G401 (cell line): ENCODE measurements at regions not wholly inside any gene's neighbourhood (a gene's known extent, or its start where the extent isn't known, plus 50 kb on each side); places are given as distances from the start of the nearest gene placed in this dataset.
"Not testable (repeated sequence)": the region's sequence is repeated elsewhere in the genome, so short reads cannot be mapped to it uniquely, and the experiment has no call there.

ENCODE experiments used
- DNase-seq: peaks from one replicate; pipeline ENCODE4 v3.0.0-alpha.2; 2015; ENCODE audit warnings: low spot score
- in situ Hi-C: cut with HindIII; loops from 2 replicates; pipeline ENCODE4 v1.10.0; 2016; ENCODE audit warnings: low sequenced_read_pairs, mixed read lengths

DNA sequence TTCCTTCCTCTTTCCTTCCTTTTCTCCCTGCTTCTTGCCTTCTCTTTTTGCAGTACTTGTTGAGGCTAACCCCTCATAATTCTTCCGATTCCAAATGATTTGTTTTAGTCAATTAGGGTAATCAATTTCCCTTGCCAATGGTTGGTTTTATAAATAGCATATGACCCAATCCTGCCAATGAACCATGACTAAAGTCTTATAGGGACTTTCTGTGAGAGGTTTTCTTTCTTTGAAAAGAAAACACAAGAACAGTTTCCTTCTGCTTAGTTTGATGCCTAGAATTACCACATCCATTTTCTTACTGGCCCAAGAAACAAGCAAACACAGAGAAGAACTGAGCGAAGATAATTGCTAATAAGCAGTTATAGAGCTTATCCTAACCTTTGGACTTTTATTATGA lies 292.5 kb upstream of the SATB1 start:
- in situ Hi-C loops, result no loop called here
- no peak for DNase-seq

DNA sequence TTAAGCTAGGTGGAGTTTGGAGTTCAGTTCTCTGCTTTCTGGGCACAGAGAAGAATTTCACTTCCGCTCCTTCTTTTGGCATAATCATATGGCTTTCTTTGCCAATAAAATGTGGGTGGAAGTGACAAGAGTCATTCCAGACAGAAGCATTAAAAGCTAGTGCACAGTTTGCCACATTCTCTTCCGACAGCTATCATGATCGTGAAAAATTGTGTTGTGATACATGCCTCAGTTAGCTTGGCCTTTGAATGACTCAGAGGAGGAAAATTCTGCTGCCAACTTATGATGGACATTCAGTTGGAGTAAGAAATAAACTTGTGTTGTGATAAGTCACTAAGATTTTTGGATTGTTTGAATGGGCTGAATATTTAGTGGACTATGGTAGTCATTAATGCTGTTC lies 291.7 kb upstream of the SATB1 start:
- no peak for DNase-seq
- in situ Hi-C loops, result no loop called here

DNA sequence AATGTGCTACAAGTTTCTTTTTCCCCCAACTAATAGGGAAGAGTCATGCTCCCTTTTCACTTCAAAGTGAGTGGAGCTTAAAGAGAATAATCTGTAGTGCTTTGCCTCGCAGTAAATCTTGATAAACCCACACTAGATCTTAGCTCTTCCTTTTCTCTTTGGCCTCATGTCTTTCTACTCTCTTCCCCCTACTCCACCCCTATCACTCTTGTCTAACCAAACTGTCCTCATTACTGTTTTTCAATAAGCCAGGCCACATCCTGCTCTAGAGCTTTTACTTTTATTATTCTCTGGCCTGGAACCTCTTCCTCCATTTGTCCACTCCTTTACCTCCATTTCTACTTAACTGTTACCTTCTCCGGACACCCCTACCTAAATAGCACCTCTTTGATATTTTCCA lies 291.0 kb upstream of the SATB1 start:
- no peak for DNase-seq
- in situ Hi-C loops, result no loop called here

DNA sequence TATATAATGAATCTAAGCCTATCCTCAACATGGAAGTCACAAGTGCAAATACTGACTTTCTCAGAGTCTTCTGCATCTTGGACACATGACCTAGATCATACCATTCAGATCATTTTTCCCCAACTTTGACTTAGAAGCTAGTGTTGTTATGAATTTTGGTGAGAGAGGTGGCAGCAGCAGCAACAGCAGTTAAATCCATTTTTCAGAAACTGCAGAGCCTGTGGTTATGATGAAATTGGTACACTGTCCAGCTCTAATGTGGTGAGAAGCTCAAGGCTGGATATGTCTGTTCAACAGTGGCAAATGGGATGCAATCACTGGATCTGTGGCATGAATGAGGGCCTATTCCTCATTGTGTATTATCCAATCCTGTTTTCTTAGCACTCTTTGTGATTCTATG lies 290.1 kb upstream of the SATB1 start:
- in situ Hi-C loops, result no loop called here
- DNase-seq, result no peak

- in situ Hi-C loops, result no loop called here
- no peak for DNase-seq
Observed at GRCh38 chr3:18713577-18713951, 288.4 kb upstream of the SATB1 start.

DNA sequence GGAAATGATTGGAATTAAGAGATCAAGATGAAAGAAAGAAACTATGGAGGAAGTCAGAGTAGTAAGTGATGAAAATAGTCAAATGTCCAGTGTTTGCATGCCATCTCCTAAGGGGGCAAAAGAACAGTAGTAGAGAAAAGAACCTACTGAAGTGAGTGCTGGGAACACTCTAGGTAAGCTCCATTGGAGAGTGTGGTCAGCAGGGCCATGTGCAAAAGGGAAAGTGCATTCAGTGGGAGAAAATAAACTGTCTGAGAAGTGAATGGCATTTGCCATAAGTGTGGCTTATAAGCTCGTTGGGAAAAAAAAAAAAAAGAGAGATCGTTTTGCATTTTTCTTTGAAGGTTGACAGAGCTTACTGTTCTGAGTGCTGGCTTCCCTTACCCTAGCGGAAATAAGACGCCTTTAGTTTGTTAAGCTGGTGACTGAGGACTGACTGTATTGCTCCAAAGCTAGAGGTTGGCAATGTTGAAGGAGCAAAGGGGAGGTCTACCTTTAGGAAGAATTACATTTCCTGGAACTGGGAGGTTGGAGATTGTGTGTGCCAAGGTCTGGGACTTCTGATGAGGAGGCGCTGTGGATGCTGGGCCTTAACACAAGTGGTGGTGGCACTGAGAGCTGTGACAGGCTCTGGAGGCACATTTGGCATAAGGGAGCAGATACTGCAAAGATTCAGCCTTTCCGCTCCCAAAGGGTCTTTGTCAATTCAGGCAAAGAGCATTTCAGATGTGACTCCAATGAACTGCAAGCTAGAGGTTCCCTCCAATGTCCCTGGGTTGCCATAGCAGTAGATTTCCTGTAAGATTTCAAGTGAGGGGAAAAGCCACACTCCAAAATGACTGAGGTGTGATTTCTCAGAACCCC lies 287.8 kb upstream of the SATB1 start:
- DNase-seq, result no peak
- in situ Hi-C loops, result no loop called here

- in situ Hi-C loops, result no loop called here
- no peak for DNase-seq
Observed at GRCh38 chr3:18704326-18704725, 279.2 kb upstream of the SATB1 start.

DNA sequence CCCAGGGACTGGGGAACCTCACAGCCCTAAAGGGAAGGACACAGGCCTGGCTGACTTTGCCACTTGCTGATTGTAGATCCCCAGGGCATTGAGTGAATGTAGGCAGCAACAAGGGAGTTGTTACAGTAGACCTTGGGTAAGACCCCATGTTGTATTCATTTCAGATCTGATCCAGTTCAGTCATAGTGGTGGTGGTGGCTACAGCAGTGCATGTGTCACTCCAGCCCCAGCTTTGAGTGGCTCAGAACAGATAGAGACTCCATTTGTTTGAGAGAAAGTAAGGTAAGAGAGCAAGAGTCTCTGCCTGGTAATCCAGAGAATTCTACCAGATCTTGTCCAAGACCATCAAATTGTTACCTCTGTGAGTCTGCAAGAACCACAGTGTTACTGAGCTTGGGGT lies 278.7 kb upstream of the SATB1 start:
- in situ Hi-C loops, result no loop called here
- no peak for DNase-seq

GRCh38 chr3:18693588-18694329 lies 268.6 kb upstream of the SATB1 start:
- in situ Hi-C loops, DNase-seq: not testable (repeated sequence)

DNA sequence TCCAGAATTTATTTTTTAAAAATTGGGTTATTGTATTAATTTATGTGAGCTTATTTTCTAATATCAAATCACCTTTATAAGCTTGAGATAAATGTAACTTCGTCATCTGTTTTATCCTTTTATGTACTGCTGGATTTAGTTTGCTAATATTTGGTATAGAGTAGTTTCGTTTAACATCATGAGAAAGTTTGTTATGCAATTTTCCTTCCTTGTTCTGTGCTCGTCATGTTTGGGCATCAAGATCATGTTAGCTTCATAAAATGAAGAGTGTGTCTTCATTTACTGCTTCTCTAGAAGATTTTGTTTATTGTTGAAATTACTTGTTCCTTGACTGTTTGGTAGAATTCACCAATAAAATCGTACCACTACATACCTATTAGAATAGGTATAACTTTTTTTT lies 262.1 kb upstream of the SATB1 start:
- no peak for DNase-seq
- in situ Hi-C loops, result no loop called here

DNA sequence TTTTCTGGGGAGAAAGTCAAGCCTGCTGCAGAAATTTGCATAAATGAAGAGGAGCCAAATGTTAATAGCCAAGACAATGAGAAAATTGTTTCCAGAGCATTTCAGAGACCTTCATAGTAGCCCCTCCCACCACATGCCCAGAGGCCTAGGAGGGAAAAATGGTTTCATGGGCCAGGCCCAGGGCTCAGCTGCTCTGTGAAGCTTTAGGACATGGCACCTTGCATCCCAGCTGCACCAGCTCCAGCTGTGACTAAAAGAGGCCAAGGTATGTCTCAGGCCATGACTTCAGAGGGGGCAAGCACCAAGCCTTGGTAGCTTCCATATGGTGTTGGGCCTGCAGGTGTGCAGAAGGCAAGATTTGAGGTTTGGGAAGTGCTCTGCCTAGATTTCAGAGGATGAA lies 258.8 kb upstream of the SATB1 start:
- in situ Hi-C loops, result no loop called here
- DNase-seq, result no peak

GRCh38 chr3:18681818-18682345 lies 256.7 kb upstream of the SATB1 start:
- DNase-seq, result no peak
- in situ Hi-C loops, result no loop called here

- no peak for DNase-seq
- in situ Hi-C loops, result no loop called here
Observed at GRCh38 chr3:18680758-18681157, 255.6 kb upstream of the SATB1 start.

DNA sequence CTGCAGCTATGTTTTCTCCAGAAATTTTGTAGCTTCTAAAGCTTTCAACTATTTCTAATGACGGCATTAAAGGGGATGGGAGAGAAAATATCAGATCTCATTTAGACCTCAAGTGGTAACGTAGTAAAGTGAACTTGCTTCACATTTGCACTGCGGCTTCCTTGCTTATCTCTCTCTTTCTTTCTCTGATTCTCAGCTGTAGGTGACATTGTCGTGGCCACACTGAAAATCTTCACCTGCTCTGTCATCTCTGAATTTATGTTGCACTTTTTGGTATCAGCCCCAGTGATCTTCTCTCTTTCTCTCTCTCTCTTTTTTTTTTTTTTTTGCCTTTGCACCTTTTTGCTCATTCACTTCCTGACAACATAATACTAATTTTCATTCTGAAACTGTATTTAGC lies 254.1 kb upstream of the SATB1 start:
- in situ Hi-C loops, result no loop called here
- no peak for DNase-seq

DNA sequence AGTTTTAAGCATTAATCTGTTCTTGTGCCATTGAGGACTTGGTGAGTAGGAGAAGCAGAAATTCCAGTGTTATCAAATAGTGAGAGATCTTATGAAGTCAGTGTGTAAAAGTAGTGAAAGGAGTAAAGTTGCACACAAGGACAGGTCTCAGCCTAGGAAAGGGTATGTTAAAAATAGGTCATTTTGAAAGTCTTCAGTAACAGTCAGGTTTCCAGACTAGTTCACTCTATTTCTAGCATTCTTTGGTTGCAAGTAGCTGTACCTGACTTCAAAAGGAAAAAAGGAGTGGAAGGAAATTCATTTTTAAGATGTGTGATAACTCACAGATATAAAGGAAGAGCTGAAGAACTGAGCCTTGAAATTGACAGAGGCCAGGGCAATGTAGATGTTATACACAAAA lies 250.1 kb upstream of the SATB1 start:
- in situ Hi-C loops, result no loop called here
- no peak for DNase-seq

GRCh38 chr3:18672561-18672960 lies 247.4 kb upstream of the SATB1 start:
- in situ Hi-C loops, result no loop called here
- no peak for DNase-seq

DNA sequence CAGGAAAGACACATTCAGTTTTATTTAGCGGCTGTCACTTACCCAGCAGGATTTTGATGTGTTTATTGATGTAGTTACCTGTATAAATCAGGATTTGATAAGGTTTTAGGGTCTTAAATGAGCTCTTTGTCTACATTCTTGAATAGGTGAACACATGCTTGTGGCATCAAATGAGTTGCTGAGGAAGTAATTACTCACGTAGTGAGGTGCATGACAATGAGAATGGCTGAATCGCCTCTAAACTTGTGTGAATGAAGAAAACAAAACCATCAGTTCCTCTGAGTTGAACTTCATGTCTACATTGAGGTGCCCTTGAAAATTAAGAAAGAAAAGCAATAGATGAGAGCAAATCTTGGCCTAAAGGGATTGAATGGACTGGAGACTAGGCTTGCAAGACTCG lies 245.6 kb upstream of the SATB1 start:
- in situ Hi-C loops, result no loop called here
- DNase-seq, result no peak

- in situ Hi-C loops, result no loop called here
Observed at GRCh38 chr3:18669374-18669773, 244.2 kb upstream of the SATB1 start.

DNA sequence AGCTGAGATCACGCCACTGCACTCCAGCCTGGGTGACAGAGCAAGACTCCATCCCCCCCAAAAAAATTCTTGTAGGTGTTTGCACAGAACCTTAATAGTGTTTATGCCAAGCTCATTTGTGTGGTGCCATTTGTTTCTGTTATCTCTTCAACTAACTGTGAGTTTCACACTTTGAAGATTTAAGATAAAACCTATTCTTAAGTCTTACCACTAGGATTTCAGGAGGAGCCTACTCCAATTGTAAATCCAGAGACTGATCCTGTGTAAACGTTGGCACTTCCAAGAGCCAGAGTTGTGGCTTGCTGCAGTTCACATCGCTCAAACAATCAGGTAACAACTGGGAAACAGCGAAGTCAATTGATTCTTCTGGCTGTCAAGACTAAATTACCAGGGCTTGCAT lies 242.4 kb upstream of the SATB1 start:
- in situ Hi-C loops, result no loop called here
- DNase-seq, result no peak

More at GRCh38 chr3:18669374-18669773, 244.2 kb upstream of the SATB1 start:
- DNase-seq, result no peak

GRCh38 chr3:18666655-18667054 lies 241.5 kb upstream of the SATB1 start:
- in situ Hi-C loops, result no loop called here
- no peak for DNase-seq

DNA sequence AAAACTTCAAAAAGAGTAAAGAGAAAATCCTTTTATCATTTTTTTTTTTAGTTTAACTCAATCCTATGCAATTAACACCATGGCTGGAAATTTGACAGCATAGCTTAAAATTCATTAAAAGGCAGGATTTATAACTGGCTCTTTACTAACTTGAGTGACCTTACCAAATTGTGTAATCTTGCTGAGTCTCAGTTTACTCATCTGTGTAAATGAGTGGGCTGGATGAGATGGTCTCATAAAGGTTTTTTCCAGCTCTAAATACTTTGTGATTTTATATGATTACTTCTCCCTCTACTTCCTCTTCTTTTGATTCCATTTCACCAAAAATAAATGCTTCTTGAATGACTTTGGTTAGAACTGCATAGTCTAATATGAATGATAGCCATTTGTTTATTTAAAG lies 234.9 kb upstream of the SATB1 start:
- in situ Hi-C loops, result no loop called here

More for the DNA sequence above, 234.9 kb upstream of the SATB1 start:
- no peak for DNase-seq
